ENCODE measurements at regions not wholly inside any gene's neighbourhood (a gene's known extent, or its start where the extent isn't known, plus 50 kb on each side); places are given as distances from the start of the nearest gene placed in this dataset.

DNA sequence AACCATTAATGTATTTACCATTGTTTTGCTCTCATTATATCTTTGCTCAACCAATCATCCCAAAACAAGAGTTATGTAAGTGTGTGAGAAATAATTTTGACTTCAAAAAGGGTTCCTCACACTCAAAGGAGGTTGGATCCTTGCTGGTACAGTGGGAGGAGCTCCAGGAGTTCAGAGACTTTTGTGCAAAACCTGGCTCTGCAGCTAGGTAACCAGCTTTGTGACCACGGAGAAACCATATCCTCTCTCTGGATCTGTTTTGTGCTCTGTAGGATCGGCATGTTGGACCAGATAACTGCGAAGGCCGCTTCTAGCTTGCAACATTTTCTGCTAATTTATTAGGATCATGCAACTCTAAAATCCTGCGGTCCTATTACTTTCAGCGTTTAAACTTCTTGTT lies 128.6 kb upstream of the LIPC start:
- no peak overlapping the region for H3K9ac ChIP-seq (ENCODE audit: low read length)
- H3K9me3 ChIP-seq (ENCODE audit: insufficient read depth, low read length): no peaks in the 10 kb centered on the region
- H4K20me1 ChIP-seq (ENCODE audit: insufficient read depth, low read length): no peaks in the 10 kb centered on the region
- H3K4me1 ChIP-seq (ENCODE audit: low read length): no peaks in the 10 kb centered on the region
- no peaks in the 10 kb centered on the region for H3K36me3 ChIP-seq (replicated peaks; ENCODE audit: low read depth, low read length)
- no peaks in the 10 kb centered on the region for H3K79me2 ChIP-seq (ENCODE audit: low read length)
- TF ChIP-seq EZH2phosphoT487 (IDR thresholded peaks at IDR 0.05; ENCODE audit: low read depth): no peak
- TF ChIP-seq, protein P1, sequence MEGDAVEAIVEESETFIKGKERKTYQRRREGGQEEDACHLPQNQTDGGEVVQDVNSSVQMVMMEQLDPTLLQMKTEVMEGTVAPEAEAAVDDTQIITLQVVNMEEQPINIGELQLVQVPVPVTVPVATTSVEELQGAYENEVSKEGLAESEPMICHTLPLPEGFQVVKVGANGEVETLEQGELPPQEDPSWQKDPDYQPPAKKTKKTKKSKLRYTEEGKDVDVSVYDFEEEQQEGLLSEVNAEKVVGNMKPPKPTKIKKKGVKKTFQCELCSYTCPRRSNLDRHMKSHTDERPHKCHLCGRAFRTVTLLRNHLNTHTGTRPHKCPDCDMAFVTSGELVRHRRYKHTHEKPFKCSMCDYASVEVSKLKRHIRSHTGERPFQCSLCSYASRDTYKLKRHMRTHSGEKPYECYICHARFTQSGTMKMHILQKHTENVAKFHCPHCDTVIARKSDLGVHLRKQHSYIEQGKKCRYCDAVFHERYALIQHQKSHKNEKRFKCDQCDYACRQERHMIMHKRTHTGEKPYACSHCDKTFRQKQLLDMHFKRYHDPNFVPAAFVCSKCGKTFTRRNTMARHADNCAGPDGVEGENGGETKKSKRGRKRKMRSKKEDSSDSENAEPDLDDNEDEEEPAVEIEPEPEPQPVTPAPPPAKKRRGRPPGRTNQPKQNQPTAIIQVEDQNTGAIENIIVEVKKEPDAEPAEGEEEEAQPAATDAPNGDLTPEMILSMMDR (IDR thresholded peaks at IDR 0.05; ENCODE audit: low read depth, low read length): no peak
- no peak overlapping the region for H3K4me2 ChIP-seq (ENCODE audit: low read length)
- no peak overlapping the region for H3K4me3 ChIP-seq (ENCODE audit: low read length)
- H3K27me3 ChIP-seq (ENCODE audit: low read depth, low read length): no peaks in the 10 kb centered on the region
- H2AFZ ChIP-seq (ENCODE audit: low read depth, low read length): no peak overlapping the region
- H3K27ac ChIP-seq (ENCODE audit: low read length): no peak overlapping the region

DNA sequence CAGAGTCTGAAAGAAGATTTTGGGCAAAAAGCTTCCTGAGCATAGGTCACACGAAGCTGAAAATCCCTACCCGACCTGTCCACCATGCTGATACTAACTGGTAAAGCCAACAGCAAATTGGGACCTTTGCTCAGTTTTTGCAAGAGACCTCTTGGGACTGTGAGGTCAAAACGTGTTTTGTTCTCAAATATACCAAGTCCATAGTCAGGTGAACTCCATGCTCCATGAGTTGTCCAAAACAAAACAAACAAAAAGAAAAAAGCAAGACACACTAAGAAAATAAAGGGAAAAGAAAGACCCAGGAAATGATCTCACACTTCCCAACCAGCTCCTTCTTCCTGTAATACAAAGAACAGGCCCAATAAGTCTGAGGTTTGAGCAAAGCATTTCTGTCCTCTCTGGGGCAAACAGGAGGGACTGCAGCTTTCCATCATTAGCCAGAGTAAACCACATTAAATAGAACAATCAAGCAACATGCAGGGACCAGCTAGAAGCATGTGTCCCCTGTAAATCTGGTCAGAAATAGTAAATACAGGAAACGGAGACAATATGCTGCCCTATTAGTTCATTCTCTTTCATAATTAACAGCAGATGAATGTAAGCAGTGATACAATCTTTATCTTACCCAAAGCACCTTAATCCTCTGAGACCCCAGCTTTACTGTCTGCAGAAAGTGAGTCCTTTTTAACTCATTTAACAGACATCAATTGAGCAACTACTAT lies 125.0 kb upstream of the LIPC start:
- Histone ChIP-seq H3K27me3 (ENCODE audit: low read depth, low read length) (no peaks in the 10 kb centered on the region), H3K4me2 (ENCODE audit: low read length) (no peak overlapping the region), H3K79me2 (ENCODE audit: low read length) (no peaks in the 10 kb centered on the region), H3K4me3 (ENCODE audit: low read length) (no peak overlapping the region), H3K9me3 (ENCODE audit: insufficient read depth, low read length) (no peaks in the 10 kb centered on the region), H4K20me1 (ENCODE audit: insufficient read depth, low read length) (no peaks in the 10 kb centered on the region), H3K9ac (ENCODE audit: low read length) (no peak overlapping the region), H3K4me1 (ENCODE audit: low read length) (no peaks in the 10 kb centered on the region), H3K36me3 (replicated peaks; ENCODE audit: low read depth, low read length) (no peaks in the 10 kb centered on the region), H3K27ac (ENCODE audit: low read length) (no peak overlapping the region), H2AFZ (ENCODE audit: low read depth, low read length) (no peak overlapping the region)
- TF ChIP-seq, protein P1 (IDR thresholded peaks at IDR 0.05; ENCODE audit: low read depth, low read length): no peak
- no peak for TF ChIP-seq EZH2phosphoT487 (IDR thresholded peaks at IDR 0.05; ENCODE audit: low read depth)

DNA sequence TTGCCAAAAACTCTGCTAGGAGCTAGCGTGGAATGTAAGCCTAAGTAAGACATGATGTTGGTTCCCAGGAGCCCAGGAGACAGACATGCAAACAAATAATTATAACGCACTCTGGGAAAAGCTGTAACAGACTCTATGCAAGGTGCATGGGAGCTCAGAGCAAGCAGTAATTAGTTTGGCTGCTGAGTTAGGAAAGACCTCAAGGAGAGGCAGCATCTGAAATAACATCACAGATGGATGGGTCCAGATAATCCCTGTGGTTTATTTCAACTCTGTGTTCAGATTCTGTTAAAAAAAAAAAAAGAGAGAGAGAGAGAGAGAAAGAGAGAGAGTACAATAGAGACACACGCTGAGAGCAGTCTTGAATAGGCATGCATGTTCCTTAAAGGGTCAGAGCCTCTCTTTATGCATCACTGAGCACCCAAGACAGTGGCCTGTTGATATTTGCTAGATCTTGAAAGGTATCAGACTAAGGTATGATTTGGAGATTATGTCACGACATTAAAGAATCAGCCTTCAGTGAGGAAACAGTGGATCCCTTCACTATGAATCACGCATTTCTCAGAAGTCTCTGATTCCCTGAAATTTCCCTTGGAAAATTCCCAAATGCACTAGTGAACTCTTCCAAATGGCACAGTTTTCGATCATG lies 124.4 kb upstream of the LIPC start:
- TF ChIP-seq, protein P1 (IDR thresholded peaks at IDR 0.05; ENCODE audit: low read depth, low read length): no peak
- Histone ChIP-seq H3K4me2 (ENCODE audit: low read length) (no peak overlapping the region), H3K9ac (ENCODE audit: low read length) (no peak overlapping the region), H3K4me1 (ENCODE audit: low read length) (no peaks in the 10 kb centered on the region), H3K9me3 (ENCODE audit: insufficient read depth, low read length) (no peaks in the 10 kb centered on the region), H3K27ac (ENCODE audit: low read length) (no peak overlapping the region), H2AFZ (ENCODE audit: low read depth, low read length) (no peak overlapping the region), H3K36me3 (replicated peaks; ENCODE audit: low read depth, low read length) (no peaks in the 10 kb centered on the region), H3K27me3 (ENCODE audit: low read depth, low read length) (no peaks in the 10 kb centered on the region), H3K79me2 (ENCODE audit: low read length) (no peaks in the 10 kb centered on the region), H3K4me3 (ENCODE audit: low read length) (no peak overlapping the region), H4K20me1 (ENCODE audit: insufficient read depth, low read length) (no peaks in the 10 kb centered on the region)

DNA sequence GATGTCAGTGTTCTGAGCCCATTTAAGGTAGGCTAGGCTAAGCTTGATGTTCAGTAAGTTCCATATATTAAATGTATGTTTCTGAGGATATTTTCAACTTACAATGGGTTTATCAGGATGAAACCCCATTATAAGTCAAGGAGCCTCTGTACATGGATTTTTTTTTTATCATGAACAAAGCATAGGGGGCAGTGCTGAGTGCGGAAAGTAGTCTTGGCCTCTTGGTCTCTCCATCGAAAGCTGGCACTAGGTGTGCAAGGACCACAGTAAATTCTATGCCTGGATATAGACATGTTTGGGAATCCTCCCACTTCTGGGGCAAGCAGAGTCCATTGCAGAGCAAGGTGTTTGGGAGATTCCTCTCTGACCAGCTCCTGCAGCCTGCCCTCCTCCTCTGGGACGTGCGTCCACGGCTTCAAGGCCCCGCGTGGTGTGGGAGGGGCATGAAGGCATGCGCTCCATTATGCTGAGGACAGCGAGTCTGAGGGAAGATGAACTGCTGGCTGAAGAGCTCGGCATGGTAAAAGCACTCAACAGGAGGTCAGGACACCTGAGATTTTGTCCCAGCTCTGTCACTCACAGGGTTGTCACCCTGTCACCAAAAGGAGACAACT lies 122.9 kb upstream of the LIPC start:
- H3K4me3 ChIP-seq (ENCODE audit: low read length): no peak overlapping the region
- no peak overlapping the region for H3K9ac ChIP-seq (ENCODE audit: low read length)
- H3K27me3 ChIP-seq (ENCODE audit: low read depth, low read length): no peaks in the 10 kb centered on the region
- TF ChIP-seq, protein P1 (IDR thresholded peaks at IDR 0.05; ENCODE audit: low read depth, low read length): peak; percentile 24; the same call in 1 of the 2 replicates
- no peak for TF ChIP-seq EZH2phosphoT487 (IDR thresholded peaks at IDR 0.05; ENCODE audit: low read depth)
- H3K4me1 ChIP-seq (ENCODE audit: low read length): no peaks in the 10 kb centered on the region
- H2AFZ ChIP-seq (ENCODE audit: low read depth, low read length): no peak overlapping the region
- H3K27ac ChIP-seq (ENCODE audit: low read length): no peak overlapping the region
- no peaks in the 10 kb centered on the region for H3K9me3 ChIP-seq (ENCODE audit: insufficient read depth, low read length)
- no peaks in the 10 kb centered on the region for H4K20me1 ChIP-seq (ENCODE audit: insufficient read depth, low read length)
- no peaks in the 10 kb centered on the region for H3K36me3 ChIP-seq (replicated peaks; ENCODE audit: low read depth, low read length)
- H3K79me2 ChIP-seq (ENCODE audit: low read length): no peaks in the 10 kb centered on the region
- H3K4me2 ChIP-seq (ENCODE audit: low read length): no peak overlapping the region

All from OCI-LY3 (cell line).